ENCODE measurements at regions not wholly inside any gene's neighbourhood (a gene's known extent, or its start where the extent isn't known, plus 50 kb on each side); places are given as distances from the start of the nearest gene placed in this dataset.

DNA sequence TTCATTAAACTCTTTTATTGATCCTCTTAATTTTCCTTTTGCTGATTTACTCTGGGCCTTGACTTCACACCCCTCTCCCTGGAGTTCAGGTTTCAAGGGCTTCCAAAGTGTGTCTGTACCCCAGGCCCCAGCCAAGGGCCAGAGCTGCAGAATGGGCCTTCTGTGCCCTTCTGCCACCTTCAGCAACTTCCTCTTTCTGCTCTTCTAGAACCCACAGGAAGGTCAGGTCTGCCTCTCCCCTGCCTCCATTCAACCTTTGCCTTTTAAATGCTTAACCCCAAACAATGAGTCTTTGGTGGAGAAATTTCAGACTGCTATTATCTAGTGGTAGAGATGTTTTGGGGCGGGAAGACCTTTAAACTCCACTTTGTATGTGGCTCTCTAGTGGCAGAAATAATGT is 63.1 kb downstream of the TSN start:
- Mint-ChIP-seq H3K27me3 (ENCODE audit: insufficient read depth, low read depth) (peaks cover 4% of the 10 kb centered on the region), H3K27ac (no peak overlapping the region), H3K36me3 (peaks cover 2% of the 10 kb centered on the region), H3K9me3 (peaks cover 17% of the 10 kb centered on the region), H3K4me1 (no peaks in the 10 kb centered on the region), H3K4me3 (no peak overlapping the region)
- H3K9ac ChIP-seq: no peak overlapping the region
- H3K4me3 ChIP-seq: no peak overlapping the region
- no peak overlapping the region for H3K27ac ChIP-seq
- H2AFZ ChIP-seq (replicated peaks): no peak overlapping the region
- DNase-seq (ENCODE audit: low spot score): no peak
- TF ChIP-seq, protein P1, sequence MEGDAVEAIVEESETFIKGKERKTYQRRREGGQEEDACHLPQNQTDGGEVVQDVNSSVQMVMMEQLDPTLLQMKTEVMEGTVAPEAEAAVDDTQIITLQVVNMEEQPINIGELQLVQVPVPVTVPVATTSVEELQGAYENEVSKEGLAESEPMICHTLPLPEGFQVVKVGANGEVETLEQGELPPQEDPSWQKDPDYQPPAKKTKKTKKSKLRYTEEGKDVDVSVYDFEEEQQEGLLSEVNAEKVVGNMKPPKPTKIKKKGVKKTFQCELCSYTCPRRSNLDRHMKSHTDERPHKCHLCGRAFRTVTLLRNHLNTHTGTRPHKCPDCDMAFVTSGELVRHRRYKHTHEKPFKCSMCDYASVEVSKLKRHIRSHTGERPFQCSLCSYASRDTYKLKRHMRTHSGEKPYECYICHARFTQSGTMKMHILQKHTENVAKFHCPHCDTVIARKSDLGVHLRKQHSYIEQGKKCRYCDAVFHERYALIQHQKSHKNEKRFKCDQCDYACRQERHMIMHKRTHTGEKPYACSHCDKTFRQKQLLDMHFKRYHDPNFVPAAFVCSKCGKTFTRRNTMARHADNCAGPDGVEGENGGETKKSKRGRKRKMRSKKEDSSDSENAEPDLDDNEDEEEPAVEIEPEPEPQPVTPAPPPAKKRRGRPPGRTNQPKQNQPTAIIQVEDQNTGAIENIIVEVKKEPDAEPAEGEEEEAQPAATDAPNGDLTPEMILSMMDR (IDR thresholded peaks at IDR 0.05): no peak
- TF ChIP-seq EZH2 (IDR thresholded peaks at IDR 0.05): no peak
- H3K4me1 ChIP-seq: peaks cover 14% of the 10 kb centered on the region
- no peaks in the 10 kb centered on the region for H3K27me3 ChIP-seq
- H3K36me3 ChIP-seq: peaks cover 6% of the 10 kb centered on the region
- no peak overlapping the region for H3K4me2 ChIP-seq
- no peaks in the 10 kb centered on the region for H4K20me1 ChIP-seq (ENCODE audit: low read depth)
- H3F3A ChIP-seq (ENCODE audit: low read depth): peaks cover 7% of the 10 kb centered on the region
- H3K9me3 ChIP-seq (ENCODE audit: low read depth): no peaks in the 10 kb centered on the region
- H3K79me2 ChIP-seq (ENCODE audit: low read depth): no peaks in the 10 kb centered on the region

DNA sequence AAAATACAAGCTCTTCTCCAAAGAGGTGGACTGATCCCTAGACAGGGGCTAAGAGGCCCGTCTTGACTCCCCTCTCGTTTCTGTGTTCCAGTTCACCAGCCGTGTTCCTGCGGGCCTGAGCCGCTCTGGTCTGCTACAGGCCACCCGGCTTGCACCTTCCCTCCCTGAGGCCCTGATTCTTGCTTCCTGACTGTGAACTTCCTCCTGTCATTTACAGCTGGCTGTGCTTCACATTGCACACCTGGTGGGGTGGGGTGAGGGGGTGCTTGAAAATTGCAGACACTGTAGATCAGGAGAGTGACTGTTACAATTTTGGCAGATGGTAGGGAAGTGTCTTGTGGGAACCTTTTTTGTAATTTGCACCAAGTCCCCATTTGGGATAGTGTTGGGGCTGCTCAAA is 64.4 kb downstream of the TSN start:
- no peak overlapping the region for H3K4me3 Mint-ChIP-seq
- Histone ChIP-seq H3K4me3 (no peak overlapping the region), H3K27me3 (no peaks in the 10 kb centered on the region), H3K4me1 (peaks cover 14% of the 10 kb centered on the region), H3K4me2 (no peak overlapping the region), H3K79me2 (ENCODE audit: low read depth) (no peaks in the 10 kb centered on the region), H4K20me1 (ENCODE audit: low read depth) (no peaks in the 10 kb centered on the region), H3F3A (ENCODE audit: low read depth) (peaks cover 7% of the 10 kb centered on the region), H3K36me3 (peaks cover 6% of the 10 kb centered on the region), H3K9ac (no peak overlapping the region), H3K27ac (no peak overlapping the region), H2AFZ (replicated peaks) (no peak overlapping the region), H3K9me3 (ENCODE audit: low read depth) (no peaks in the 10 kb centered on the region)
- TF ChIP-seq EZH2 (IDR thresholded peaks at IDR 0.05) (no peak), EZH2phosphoT487 (IDR thresholded peaks at IDR 0.05) (no peak)
- TF ChIP-seq, protein P1 (IDR thresholded peaks at IDR 0.05): no peak
- H3K4me1 Mint-ChIP-seq: no peaks in the 10 kb centered on the region
- peaks cover 4% of the 10 kb centered on the region for H3K27me3 Mint-ChIP-seq (ENCODE audit: insufficient read depth, low read depth)
- peaks cover 2% of the 10 kb centered on the region for H3K36me3 Mint-ChIP-seq
- no peak overlapping the region for H3K27ac Mint-ChIP-seq
- DNase-seq (ENCODE audit: low spot score): no peak
- peaks cover 14% of the 10 kb centered on the region for H3K9me3 Mint-ChIP-seq

DNA sequence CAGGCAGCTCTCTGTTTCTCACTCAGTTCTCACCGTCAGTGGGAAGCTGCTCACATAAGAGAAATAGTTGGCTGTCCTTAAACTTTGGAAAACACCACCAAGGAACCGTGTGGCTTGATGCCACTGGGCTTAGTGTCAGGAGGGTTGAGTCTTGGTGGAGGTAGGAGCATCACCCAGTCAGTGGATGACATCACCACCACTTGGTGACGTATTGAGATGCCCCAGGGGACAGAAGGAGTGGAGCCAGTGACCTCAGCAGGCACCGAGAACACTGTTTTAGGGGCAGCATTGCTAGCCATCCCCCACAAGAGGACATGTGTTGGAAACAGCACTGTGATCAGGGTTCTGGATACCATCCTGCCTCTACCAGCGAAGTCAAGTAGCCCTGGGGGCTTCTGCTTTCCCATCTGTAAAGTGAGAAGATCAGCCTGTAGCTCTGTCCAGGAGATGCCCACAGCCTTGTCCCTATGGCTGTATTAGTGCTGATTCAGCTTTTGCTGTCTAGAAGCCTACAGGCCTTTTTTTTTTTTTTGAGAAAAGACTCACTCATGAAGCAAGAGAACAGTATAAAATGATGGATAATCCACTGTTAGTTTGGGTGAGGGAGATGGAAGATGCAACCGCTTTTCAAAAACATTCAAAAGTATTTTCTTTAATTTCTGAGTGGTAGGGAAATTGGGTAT is 66.2 kb downstream of the TSN start:
- H3K4me3 ChIP-seq: no peak overlapping the region
- H3K36me3 Mint-ChIP-seq: peaks cover 2% of the 10 kb centered on the region
- no peaks in the 10 kb centered on the region for H3F3A ChIP-seq (ENCODE audit: low read depth)
- no peak overlapping the region for H3K4me2 ChIP-seq
- no peak overlapping the region for H3K9ac ChIP-seq
- H3K27ac ChIP-seq: no peak overlapping the region
- H4K20me1 ChIP-seq (ENCODE audit: low read depth): no peaks in the 10 kb centered on the region
- peaks cover 6% of the 10 kb centered on the region for H3K36me3 ChIP-seq
- no peak overlapping the region for H2AFZ ChIP-seq (replicated peaks)
- TF ChIP-seq, protein P1 (IDR thresholded peaks at IDR 0.05): no peak
- no peak for TF ChIP-seq EZH2 (IDR thresholded peaks at IDR 0.05)
- TF ChIP-seq EZH2phosphoT487 (IDR thresholded peaks at IDR 0.05): no peak
- DNase-seq (ENCODE audit: low spot score): no peak
- H3K4me3 Mint-ChIP-seq: no peak overlapping the region
- peaks cover 2% of the 10 kb centered on the region for H3K4me1 ChIP-seq
- H3K79me2 ChIP-seq (ENCODE audit: low read depth): no peaks in the 10 kb centered on the region
- peaks cover 10% of the 10 kb centered on the region for H3K27me3 Mint-ChIP-seq (ENCODE audit: insufficient read depth, low read depth)
- H3K27ac Mint-ChIP-seq: no peak overlapping the region
- H3K27me3 ChIP-seq: no peaks in the 10 kb centered on the region
- no peaks in the 10 kb centered on the region for H3K9me3 ChIP-seq (ENCODE audit: low read depth)
- peaks cover 14% of the 10 kb centered on the region for H3K9me3 Mint-ChIP-seq
- H3K4me1 Mint-ChIP-seq: peaks cover 16% of the 10 kb centered on the region

Data from neural progenitor cell (in vitro differentiated cells).